GM18873 (cell line): ENCODE measurements at regions not wholly inside any gene's neighbourhood (a gene's known extent, or its start where the extent isn't known, plus 50 kb on each side); places are given as distances from the start of the nearest gene placed in this dataset.
"Not testable (repeated sequence)": the region's sequence is repeated elsewhere in the genome, so short reads cannot be mapped to it uniquely, and the experiment has no call there.

Experiments used
- ATAC-seq: cut with Tn5 transposase; IDR thresholded peaks from one replicate; pipeline ENCODE4 v1.9.1; 2021; ENCODE audit warnings: mild to moderate bottlenecking, moderate library complexity, moderate number of reproducible peaks; ENCODE audit not compliant: unreplicated experiment, low FRiP score

- ATAC-seq = no peak
Measured at GRCh38 chr2:101612019-101612418, 85.5 kb upstream of the MAP4K4 start.

GRCh38 chr2:101610750-101611315, 86.7 kb upstream of the MAP4K4 start:
- ATAC-seq = no peak

- ATAC-seq = no peak
Measured at GRCh38 chr2:101609433-101609832, 88.1 kb upstream of the MAP4K4 start.

GRCh38 chr2:101608408-101609310, 88.8 kb upstream of the MAP4K4 start:
- no peak for ATAC-seq

GRCh38 chr2:101597347-101597944, 100.1 kb upstream of the MAP4K4 start:
- no peak for ATAC-seq

GRCh38 chr2:101596333-101596732, 101.2 kb upstream of the MAP4K4 start:
- ATAC-seq = no peak

- ATAC-seq = no peak
Measured at GRCh38 chr2:101587251-101587650, 110.3 kb upstream of the MAP4K4 start.

GRCh38 chr2:101583861-101584260, 108.9 kb upstream of the RFX8 start:
- ATAC-seq = no peak

GRCh38 chr2:101581675-101582299, 106.9 kb upstream of the RFX8 start:
- no peak for ATAC-seq

GRCh38 chr2:101580528-101580927, 105.6 kb upstream of the RFX8 start:
- ATAC-seq = no peak

- ATAC-seq = no peak
Measured at GRCh38 chr2:101578671-101579070, 103.8 kb upstream of the RFX8 start.

GRCh38 chr2:101578135-101578534, 103.2 kb upstream of the RFX8 start:
- ATAC-seq = not testable (repeated sequence)

- ATAC-seq = no peak
Measured at GRCh38 chr2:101577173-101577572, 102.3 kb upstream of the RFX8 start.

GRCh38 chr2:101574622-101575021, 99.7 kb upstream of the RFX8 start:
- no peak for ATAC-seq

- no peak for ATAC-seq
Measured at GRCh38 chr2:101571951-101572350, 97.0 kb upstream of the RFX8 start.

- no peak for ATAC-seq
Measured at GRCh38 chr2:101569886-101570520, 95.1 kb upstream of the RFX8 start.

- ATAC-seq = no peak
Measured at GRCh38 chr2:101568969-101569368, 94.1 kb upstream of the RFX8 start.

GRCh38 chr2:101566632-101567228, 91.8 kb upstream of the RFX8 start:
- no peak for ATAC-seq

GRCh38 chr2:101563849-101564248, 88.9 kb upstream of the RFX8 start:
- no peak for ATAC-seq

GRCh38 chr2:101560780-101561315, 85.9 kb upstream of the RFX8 start:
- ATAC-seq = no peak
